GM06990 (cell line): ENCODE measurements at regions not wholly inside any gene's neighbourhood (a gene's known extent, or its start where the extent isn't known, plus 50 kb on each side); places are given as distances from the start of the nearest gene placed in this dataset.

Experiments
- DNase-seq: peaks from one replicate; pipeline ENCODE4 v3.0.0-alpha.2; 2011; ENCODE audit not compliant: insufficient read length; ENCODE audit errors: extremely low read depth
- H3K27me3 ChIP-seq: replicated peaks from 2 replicates; pipeline ENCODE4 v1.6.0; 2011; ENCODE audit warnings: low read length; ENCODE audit not compliant: control insufficient read depth, insufficient read depth
- H3K36me3 ChIP-seq: 2 replicates; pipeline ENCODE4 v1.5.1; 2011; ENCODE audit warnings: low read length; ENCODE audit not compliant: control insufficient read depth, insufficient read depth
- H3K4me3 ChIP-seq: replicated peaks from 2 replicates; pipeline ENCODE4 v1.5.1; 2011; ENCODE audit warnings: low read depth, mild to moderate bottlenecking, control low read depth, low read length
- CTCF ChIP-seq: IDR thresholded peaks from 2 replicates; pipeline ENCODE4 v1.5.1; 2011; ENCODE audit warnings: low read length, control low read depth, mild to moderate bottlenecking, inconsistent platforms; ENCODE audit not compliant: insufficient read depth, poor library complexity, severe bottlenecking

GRCh38 chr14:26990946-26991345 lies 393.1 kb upstream of the NOVA1 start:
- no peak for DNase-seq
- H3K36me3 ChIP-seq: no peaks in the 10 kb centered on the region
- no peak for TF ChIP-seq CTCF
- no peak overlapping the region for H3K4me3 ChIP-seq
- H3K27me3 ChIP-seq: no peaks in the 10 kb centered on the region

- TF ChIP-seq CTCF: no peak
- H3K36me3 ChIP-seq: no peaks in the 10 kb centered on the region
- H3K27me3 ChIP-seq: no peaks in the 10 kb centered on the region
- no peak overlapping the region for H3K4me3 ChIP-seq
- no peak for DNase-seq
Observed at GRCh38 chr14:26992403-26993115, 394.7 kb upstream of the NOVA1 start.

- DNase-seq: no peak
- no peak for TF ChIP-seq CTCF
Observed at GRCh38 chr14:26993556-26993955, 395.7 kb upstream of the NOVA1 start.

GRCh38 chr14:26995301-26995700 lies 397.5 kb upstream of the NOVA1 start:
- Histone ChIP-seq H3K4me3 (no peak overlapping the region), H3K36me3 (no peaks in the 10 kb centered on the region), H3K27me3 (no peaks in the 10 kb centered on the region)
- DNase-seq: no peak
- TF ChIP-seq CTCF: no peak

More at GRCh38 chr14:26993556-26993955, 395.7 kb upstream of the NOVA1 start:
- Histone ChIP-seq H3K27me3 (no peaks in the 10 kb centered on the region), H3K36me3 (no peaks in the 10 kb centered on the region), H3K4me3 (no peak overlapping the region)

GRCh38 chr14:26996246-26996645 lies 398.4 kb upstream of the NOVA1 start:
- H3K4me3 ChIP-seq: no peak overlapping the region
- H3K27me3 ChIP-seq: no peaks in the 10 kb centered on the region
- DNase-seq: no peak
- TF ChIP-seq CTCF: no peak
- H3K36me3 ChIP-seq: no peaks in the 10 kb centered on the region

- Histone ChIP-seq H3K4me3 (no peak overlapping the region), H3K27me3 (no peaks in the 10 kb centered on the region), H3K36me3 (no peaks in the 10 kb centered on the region)
- no peak for TF ChIP-seq CTCF
- no peak for DNase-seq
Observed at GRCh38 chr14:27002179-27002578, 404.3 kb upstream of the NOVA1 start.
